ENCODE measurements at regions not wholly inside any gene's neighbourhood (a gene's known extent, or its start where the extent isn't known, plus 50 kb on each side); places are given as distances from the start of the nearest gene placed in this dataset.

- TF ChIP-seq POLR2AphosphoS5 (IDR thresholded peaks at IDR 0.05; ENCODE audit: low read depth, low read length) (no peak), RFX5 (IDR thresholded peaks at IDR 0.05; ENCODE audit: low read length) (no peak), CTCF (IDR thresholded peaks at IDR 0.05) (no peak), PBX3 (IDR thresholded peaks at IDR 0.05) (no peak), RAD21 (IDR thresholded peaks at IDR 0.05; ENCODE audit: low read length) (no peak), ELF1 (IDR thresholded peaks at IDR 0.05) (no peak), TAF1 (IDR thresholded peaks at IDR 0.05; ENCODE audit: borderline replicate concordance, low read depth, low read length) (no peak)
- TF ChIP-seq, protein P1, sequence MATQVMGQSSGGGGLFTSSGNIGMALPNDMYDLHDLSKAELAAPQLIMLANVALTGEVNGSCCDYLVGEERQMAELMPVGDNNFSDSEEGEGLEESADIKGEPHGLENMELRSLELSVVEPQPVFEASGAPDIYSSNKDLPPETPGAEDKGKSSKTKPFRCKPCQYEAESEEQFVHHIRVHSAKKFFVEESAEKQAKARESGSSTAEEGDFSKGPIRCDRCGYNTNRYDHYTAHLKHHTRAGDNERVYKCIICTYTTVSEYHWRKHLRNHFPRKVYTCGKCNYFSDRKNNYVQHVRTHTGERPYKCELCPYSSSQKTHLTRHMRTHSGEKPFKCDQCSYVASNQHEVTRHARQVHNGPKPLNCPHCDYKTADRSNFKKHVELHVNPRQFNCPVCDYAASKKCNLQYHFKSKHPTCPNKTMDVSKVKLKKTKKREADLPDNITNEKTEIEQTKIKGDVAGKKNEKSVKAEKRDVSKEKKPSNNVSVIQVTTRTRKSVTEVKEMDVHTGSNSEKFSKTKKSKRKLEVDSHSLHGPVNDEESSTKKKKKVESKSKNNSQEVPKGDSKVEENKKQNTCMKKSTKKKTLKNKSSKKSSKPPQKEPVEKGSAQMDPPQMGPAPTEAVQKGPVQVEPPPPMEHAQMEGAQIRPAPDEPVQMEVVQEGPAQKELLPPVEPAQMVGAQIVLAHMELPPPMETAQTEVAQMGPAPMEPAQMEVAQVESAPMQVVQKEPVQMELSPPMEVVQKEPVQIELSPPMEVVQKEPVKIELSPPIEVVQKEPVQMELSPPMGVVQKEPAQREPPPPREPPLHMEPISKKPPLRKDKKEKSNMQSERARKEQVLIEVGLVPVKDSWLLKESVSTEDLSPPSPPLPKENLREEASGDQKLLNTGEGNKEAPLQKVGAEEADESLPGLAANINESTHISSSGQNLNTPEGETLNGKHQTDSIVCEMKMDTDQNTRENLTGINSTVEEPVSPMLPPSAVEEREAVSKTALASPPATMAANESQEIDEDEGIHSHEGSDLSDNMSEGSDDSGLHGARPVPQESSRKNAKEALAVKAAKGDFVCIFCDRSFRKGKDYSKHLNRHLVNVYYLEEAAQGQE (IDR thresholded peaks at IDR 0.05; ENCODE audit: low read depth, low read length): no peak
- TF ChIP-seq, protein P2, sequence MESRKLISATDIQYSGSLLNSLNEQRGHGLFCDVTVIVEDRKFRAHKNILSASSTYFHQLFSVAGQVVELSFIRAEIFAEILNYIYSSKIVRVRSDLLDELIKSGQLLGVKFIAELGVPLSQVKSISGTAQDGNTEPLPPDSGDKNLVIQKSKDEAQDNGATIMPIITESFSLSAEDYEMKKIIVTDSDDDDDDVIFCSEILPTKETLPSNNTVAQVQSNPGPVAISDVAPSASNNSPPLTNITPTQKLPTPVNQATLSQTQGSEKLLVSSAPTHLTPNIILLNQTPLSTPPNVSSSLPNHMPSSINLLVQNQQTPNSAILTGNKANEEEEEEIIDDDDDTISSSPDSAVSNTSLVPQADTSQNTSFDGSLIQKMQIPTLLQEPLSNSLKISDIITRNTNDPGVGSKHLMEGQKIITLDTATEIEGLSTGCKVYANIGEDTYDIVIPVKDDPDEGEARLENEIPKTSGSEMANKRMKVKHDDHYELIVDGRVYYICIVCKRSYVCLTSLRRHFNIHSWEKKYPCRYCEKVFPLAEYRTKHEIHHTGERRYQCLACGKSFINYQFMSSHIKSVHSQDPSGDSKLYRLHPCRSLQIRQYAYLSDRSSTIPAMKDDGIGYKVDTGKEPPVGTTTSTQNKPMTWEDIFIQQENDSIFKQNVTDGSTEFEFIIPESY (IDR thresholded peaks at IDR 0.05; ENCODE audit: borderline replicate concordance, low read depth): no peak
Observed at GRCh38 chr21:36605426-36605825, 93.5 kb upstream of the SIM2 start.
